GM12878 (cell line): ENCODE measurements at regions not wholly inside any gene's neighbourhood (a gene's known extent, or its start where the extent isn't known, plus 50 kb on each side); places are given as distances from the start of the nearest gene placed in this dataset.
"Not testable (repeated sequence)": the region's sequence is repeated elsewhere in the genome, so short reads cannot be mapped to it uniquely, and the experiment has no call there.

Experiments used
- CTCF ChIP-seq, 3 experiments: IDR thresholded peaks in 2 of 3; conservative IDR thresholded peaks in 1 of 3; 2 replicates each; pipeline ENCODE4 v1.5.1; 2011; ENCODE audit warnings: low read depth in 3 of 3, low read length in 3 of 3, mild to moderate bottlenecking in 3 of 3, control low read depth in 2 of 3, moderate library complexity in 2 of 3, inconsistent platforms in 1 of 3, mixed read lengths in 1 of 3; ENCODE audit not compliant: control insufficient read depth in 2 of 3, insufficient read depth in 1 of 3; ENCODE audit errors: extremely low read depth in 1 of 3
- EP300 ChIP-seq, 2 experiments: fragments of 150-350 bp in 1 of 2; IDR thresholded peaks; 2 replicates each; pipeline ENCODE4 v1.6.1; 2011 to 2012; ENCODE audit warnings: low read depth in 2 of 2, low read length in 2 of 2, borderline replicate concordance in 1 of 2, improper control_type of control experiment in 1 of 2, inconsistent platforms in 1 of 2; ENCODE audit not compliant: control insufficient read depth in 1 of 2
- HDAC6 ChIP-seq: fragments of 200-600 bp; sonication (generic); IDR thresholded peaks from one replicate; pipeline ENCODE4 v1.8.0; 2017; ENCODE audit warnings: antibody characterized with exemption; ENCODE audit not compliant: unreplicated experiment

GRCh38 chr20:29781217-29781616, 1476.2 kb upstream of the DEFB115 start:
- TF ChIP-seq CTCF (IDR thresholded peaks at IDR 0.05 in 2 of 3, conservative IDR thresholded peaks at IDR 0.05 in 1 of 3; ENCODE audit: control insufficient read depth in 2 of 3, extremely low read depth in 1 of 3, insufficient read depth in 1 of 3, low read depth in 3 of 3, low read length in 3 of 3); HDAC6; EP300 (IDR thresholded peaks at IDR 0.05; ENCODE audit: borderline replicate concordance in 1 of 2, control insufficient read depth in 1 of 2, low read depth in 2 of 2, low read length in 2 of 2): not testable (repeated sequence)
